HG03354 (cell line): ENCODE measurements at regions not wholly inside any gene's neighbourhood (a gene's known extent, or its start where the extent isn't known, plus 50 kb on each side); places are given as distances from the start of the nearest gene placed in this dataset.

ENCODE experiments used
- ATAC-seq: cut with Tn5 transposase; IDR thresholded peaks from one replicate; pipeline ENCODE4 v1.9.1; 2021; ENCODE audit warnings: mild to moderate bottlenecking; ENCODE audit not compliant: unreplicated experiment, poor library complexity, severe bottlenecking

GRCh38 chr4:158016511-158016910, 156.3 kb downstream of the GASK1B start:
- ATAC-seq, result no peak

- ATAC-seq, result no peak
Observed at GRCh38 chr4:158015241-158015640, 157.6 kb downstream of the GASK1B start.

- no peak for ATAC-seq
Observed at GRCh38 chr4:158013858-158014257, 159.0 kb downstream of the GASK1B start.

- no peak for ATAC-seq
Observed at GRCh38 chr4:158010361-158010760, 162.5 kb downstream of the GASK1B start.

- ATAC-seq, result no peak
Observed at GRCh38 chr4:158008551-158009218, 164.1 kb downstream of the GASK1B start.

GRCh38 chr4:158007566-158007965, 165.3 kb downstream of the GASK1B start:
- ATAC-seq, result no peak

GRCh38 chr4:158006990-158007389, 165.8 kb downstream of the GASK1B start:
- no peak for ATAC-seq

- no peak for ATAC-seq
Observed at GRCh38 chr4:158005021-158005420, 167.8 kb downstream of the GASK1B start.

GRCh38 chr4:158004101-158004500, 168.7 kb downstream of the GASK1B start:
- ATAC-seq, result no peak

GRCh38 chr4:158003212-158003611, 169.6 kb downstream of the GASK1B start:
- no peak for ATAC-seq

- no peak for ATAC-seq
Observed at GRCh38 chr4:158002173-158002572, 170.7 kb downstream of the GASK1B start.

- no peak for ATAC-seq
Observed at GRCh38 chr4:158001756-158002155, 171.1 kb downstream of the GASK1B start.

- no peak for ATAC-seq
Observed at GRCh38 chr4:157999723-158000122, 173.1 kb downstream of the GASK1B start.

GRCh38 chr4:157997296-157997695, 175.5 kb downstream of the GASK1B start:
- no peak for ATAC-seq

- no peak for ATAC-seq
Observed at GRCh38 chr4:157996061-157997028, 176.5 kb downstream of the GASK1B start.

- no peak for ATAC-seq
Observed at GRCh38 chr4:157994863-157995262, 178.0 kb downstream of the GASK1B start.

- no peak for ATAC-seq
Observed at GRCh38 chr4:157992948-157993839, 179.6 kb downstream of the GASK1B start.

- ATAC-seq, result peak; percentile 77
Observed at GRCh38 chr4:157992038-157992705, 180.7 kb downstream of the GASK1B start.

GRCh38 chr4:157988641-157989040, 184.2 kb downstream of the GASK1B start:
- ATAC-seq, result no peak
